CMK (cell line): ENCODE measurements at regions not wholly inside any gene's neighbourhood (a gene's known extent, or its start where the extent isn't known, plus 50 kb on each side); places are given as distances from the start of the nearest gene placed in this dataset.
"Not testable (repeated sequence)": the region's sequence is repeated elsewhere in the genome, so short reads cannot be mapped to it uniquely, and the experiment has no call there.

ENCODE experiments used
- DNase-seq: peaks from one replicate; pipeline ENCODE4 v3.0.0-alpha.2; 2010; ENCODE audit warnings: low read depth

- DNase-seq: no peak
These were observed 181.9 kb downstream of the TMEM26 start for GRCh38 chr10:61271127-61271780.

GRCh38 chr10:61263518-61263917, 189.7 kb downstream of the TMEM26 start:
- DNase-seq: no peak

- DNase-seq: no peak
These were observed 190.5 kb downstream of the TMEM26 start for GRCh38 chr10:61262486-61263261.

GRCh38 chr10:61257956-61258496, 195.2 kb downstream of the TMEM26 start:
- no peak for DNase-seq

GRCh38 chr10:61257136-61257535, 196.0 kb downstream of the TMEM26 start:
- DNase-seq: no peak

GRCh38 chr10:61252326-61252725, 200.9 kb downstream of the TMEM26 start:
- DNase-seq: not testable (repeated sequence)

- DNase-seq: no peak
These were observed 202.1 kb downstream of the TMEM26 start for GRCh38 chr10:61251089-61251488.

GRCh38 chr10:61250131-61250530, 203.1 kb downstream of the TMEM26 start:
- DNase-seq: no peak

GRCh38 chr10:61248013-61248412, 205.2 kb downstream of the TMEM26 start:
- DNase-seq: no peak

GRCh38 chr10:61244261-61244775, 208.9 kb downstream of the TMEM26 start:
- DNase-seq: no peak

- DNase-seq: no peak
These were observed 220.4 kb downstream of the TMEM26 start for GRCh38 chr10:61232780-61233179.

- no peak for DNase-seq
These were observed 227.2 kb downstream of the TMEM26 start for GRCh38 chr10:61225939-61226338.

GRCh38 chr10:61223576-61223975, 229.6 kb downstream of the TMEM26 start:
- DNase-seq: no peak

GRCh38 chr10:61219696-61220095, 233.5 kb downstream of the TMEM26 start:
- no peak for DNase-seq

- DNase-seq: no peak
These were observed 235.2 kb downstream of the TMEM26 start for GRCh38 chr10:61217851-61218565.

- DNase-seq: no peak
These were observed 237.9 kb downstream of the TMEM26 start for GRCh38 chr10:61215246-61215645.

GRCh38 chr10:61211468-61211867, 241.7 kb downstream of the TMEM26 start:
- DNase-seq: no peak

- no peak for DNase-seq
These were observed 253.1 kb upstream of the RHOBTB1 start for GRCh38 chr10:61197057-61197456.

- DNase-seq: no peak
These were observed 251.2 kb upstream of the RHOBTB1 start for GRCh38 chr10:61195211-61195610.

GRCh38 chr10:61192589-61192988, 248.6 kb upstream of the RHOBTB1 start:
- DNase-seq: not testable (repeated sequence)

- no peak for DNase-seq
These were observed 248.1 kb upstream of the RHOBTB1 start for GRCh38 chr10:61192042-61192441.

GRCh38 chr10:61189912-61190311, 245.9 kb upstream of the RHOBTB1 start:
- DNase-seq: no peak
